ENCODE measurements at regions not wholly inside any gene's neighbourhood (a gene's known extent, or its start where the extent isn't known, plus 50 kb on each side); places are given as distances from the start of the nearest gene placed in this dataset.

DNA sequence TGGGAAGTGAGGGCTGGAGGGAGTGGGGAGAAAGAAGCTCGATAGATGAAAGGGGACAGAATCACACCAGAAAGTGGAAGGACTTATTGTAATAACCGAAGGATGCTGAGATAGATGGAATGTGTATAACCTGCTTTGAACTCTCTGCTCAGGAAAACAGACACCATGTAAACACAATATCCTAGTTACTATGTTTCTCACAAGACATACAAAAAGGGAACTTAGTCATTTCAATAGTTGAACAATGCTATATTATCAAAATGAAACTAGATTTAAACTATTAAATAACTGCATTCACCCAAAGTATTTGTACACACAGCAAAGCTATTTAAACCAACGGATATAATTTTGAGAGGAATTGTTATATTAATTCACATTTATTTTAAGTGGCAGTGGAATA, 108.3 kb upstream of the GADL1 start:
- intact Hi-C loops (cut with micrococcal nuclease): no loop called here
- BruUV-seq (replicated peaks): no TSS peak
- H3K9me3 ChIP-seq (ENCODE audit: control insufficient read depth in 1 of 2, insufficient read depth in 1 of 2, low read depth in 1 of 2, low read length in 2 of 2): no peaks in the 10 kb centered on the region
- ChIA-PET POLR2A (no interaction called here), RAD21 (ENCODE audit: low non-redundant PET in 1 of 2, low total read pairs in 2 of 2, uncharacterized antibody in 2 of 2, unreplicated experiment in 2 of 2) (no interaction called here), CTCF (no interaction called here)
- no peaks in the 10 kb centered on the region for H3K79me2 ChIP-seq (ENCODE audit: insufficient read depth, low read length)
- no peak overlapping the region for H2AFZ ChIP-seq (ENCODE audit: low read depth, low read length, poor library complexity, severe bottlenecking)
- no peak for DNase-seq (ENCODE audit: low read depth, low spot score)
- no peaks in the 10 kb centered on the region for H3K4me1 ChIP-seq (ENCODE audit: control insufficient read depth in 1 of 2, insufficient read depth in 2 of 2, low read length in 2 of 2)
- no peak for ATAC-seq
- H3K27me3 ChIP-seq (ENCODE audit: insufficient read depth, low read length): no peaks in the 10 kb centered on the region
- no peaks in the 10 kb centered on the region for H3K36me3 ChIP-seq (ENCODE audit: control insufficient read depth in 1 of 2, insufficient read depth in 2 of 2, low read length in 2 of 2)
- no peak overlapping the region for H3K4me3 ChIP-seq (replicated peaks in 1 of 2; ENCODE audit: low read depth in 1 of 2, low read length in 2 of 2)
- no peaks in the 10 kb centered on the region for H4K20me1 ChIP-seq (ENCODE audit: insufficient read depth)
- TF ChIP-seq EGR1 (IDR thresholded peaks at IDR 0.05; ENCODE audit: low read depth) (no peak), RAD21 (IDR thresholded peaks at IDR 0.05; ENCODE audit: low read depth) (no peak), CBX3 (IDR thresholded peaks at IDR 0.05; ENCODE audit: low read depth) (no peak), YY1 (IDR thresholded peaks at IDR 0.05; ENCODE audit: extremely low read depth, insufficient replicate concordance, low read depth, low read length) (no peak), CEBPB (IDR thresholded peaks at IDR 0.05; ENCODE audit: low read depth) (no peak), SP1 (IDR thresholded peaks at IDR 0.05; ENCODE audit: low read depth) (no peak), ELF1 (IDR thresholded peaks at IDR 0.05; ENCODE audit: borderline replicate concordance, low read depth) (no peak), POLR2A (IDR thresholded peaks at IDR 0.05; ENCODE audit: borderline replicate concordance, extremely low read depth, insufficient read depth, insufficient read length) (no peak), ZFX (IDR thresholded peaks at IDR 0.05) (no peak), TCF7L2 (IDR thresholded peaks at IDR 0.05; ENCODE audit: borderline replicate concordance, extremely low read depth, insufficient read depth, insufficient read length) (no peak), EZH2phosphoT487 (IDR thresholded peaks at IDR 0.05; ENCODE audit: borderline replicate concordance) (no peak), SIN3A (IDR thresholded peaks at IDR 0.05; ENCODE audit: low read depth) (no peak)
- TF ChIP-seq, protein P1, sequence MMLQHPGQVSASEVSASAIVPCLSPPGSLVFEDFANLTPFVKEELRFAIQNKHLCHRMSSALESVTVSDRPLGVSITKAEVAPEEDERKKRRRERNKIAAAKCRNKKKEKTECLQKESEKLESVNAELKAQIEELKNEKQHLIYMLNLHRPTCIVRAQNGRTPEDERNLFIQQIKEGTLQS (IDR thresholded peaks at IDR 0.05): no peak
- TF ChIP-seq, protein P2, sequence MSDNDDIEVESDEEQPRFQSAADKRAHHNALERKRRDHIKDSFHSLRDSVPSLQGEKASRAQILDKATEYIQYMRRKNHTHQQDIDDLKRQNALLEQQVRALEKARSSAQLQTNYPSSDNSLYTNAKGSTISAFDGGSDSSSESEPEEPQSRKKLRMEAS (IDR thresholded peaks at IDR 0.05): no peak
- no peak overlapping the region for H3K4me2 ChIP-seq (ENCODE audit: low read length)
- H3K27ac ChIP-seq (ENCODE audit: low read depth, low read length): no peak overlapping the region
- no peaks in the 10 kb centered on the region for H3K9me2 ChIP-seq (ENCODE audit: insufficient read depth)
- no peak overlapping the region for H3K9ac ChIP-seq (ENCODE audit: low read length)

Data from HCT116 (cell line).